Psoas muscle (tissue), 7 donors: ENCODE measurements at regions not wholly inside any gene's neighbourhood (a gene's known extent, or its start where the extent isn't known, plus 50 kb on each side); places are given as distances from the start of the nearest gene placed in this dataset.

Experiments
- ATAC-seq, 4 donors: fragments of 200-7000 bp; cut with Tn5 transposase; one replicate each; pipeline ENCODE4 v1.9.1; 2020; ENCODE audit warnings: moderate library complexity in 3 of 4, mild to moderate bottlenecking in 2 of 4
- DNase-seq, 2 donors: peaks; one replicate each; pipeline ENCODE4 v3.0.0-alpha.2; 2020
- H3K27ac ChIP-seq: fragments of 200-600 bp; one replicate; pipeline ENCODE4 v1.8.0; 2022
- H3K27me3 ChIP-seq, 3 donors: fragments of 200-600 bp in 1 of 3; one replicate each; pipeline versions ENCODE4 v1.6.1 to v1.8.0; 2013 to 2022; ENCODE audit warnings: low read length in 2 of 3, mild to moderate bottlenecking in 2 of 3, moderate library complexity in 1 of 3; ENCODE audit not compliant: insufficient read depth in 3 of 3
- H3K36me3 ChIP-seq, 2 donors: fragments of 200-600 bp in 1 of 2; one replicate each; pipeline versions ENCODE4 v1.6.1 to v1.8.0; 2013 to 2022; ENCODE audit warnings: low read depth in 1 of 2, mild to moderate bottlenecking in 1 of 2, moderate library complexity in 1 of 2; ENCODE audit not compliant: insufficient read depth in 1 of 2
- H3K4me1 ChIP-seq: fragments of 200-600 bp; one replicate; pipeline ENCODE4 v1.8.0; 2022
- H3K4me3 ChIP-seq: fragments of 200-600 bp; one replicate; pipeline ENCODE4 v1.8.0; 2022; ENCODE audit warnings: mild to moderate bottlenecking
- H3K9me3 ChIP-seq: fragments of 200-600 bp; one replicate; pipeline ENCODE4 v1.8.0; 2022
- WGBS, 3 donors: extraction: QIAGEN DNeasy Blood & Tissue Kit; methylation state at CpG; one replicate each; pipeline versions ENCODE4 v1.1.6 to v1.1.7; 2013; 5-methylcytosine and 5-hydroxymethylcytosine counted together
- intact Hi-C, 2 donors: fragments of 100-400 bp; cut with DNase I; formaldehyde crosslinking; loops; one replicate each; pipeline versions ENCODE4 v1.11.0 to v1.14.2; 2022
- TF ChIP-seq, protein P1 (sequence below): fragments of 200-600 bp; IDR thresholded peaks from one replicate; pipeline ENCODE4 v1.8.0; 2022; ENCODE audit warnings: antibody characterized with exemption
- donor health status: healthy with polysubstance abuse.
- donor health status: DM: no; HTN: no; CAD: no; lungs with moderate emphysema.
- donor health status: Bipolar disorder and iron deficiency.
- donor health status: healthy.
- donor health status: DM: yes; HTN: yes; CAD: no.
- donor health status: DM: no; HTN: no; CAD: no.
- donor health status: DM: yes; HTN: yes; CAD: no.

DNA sequence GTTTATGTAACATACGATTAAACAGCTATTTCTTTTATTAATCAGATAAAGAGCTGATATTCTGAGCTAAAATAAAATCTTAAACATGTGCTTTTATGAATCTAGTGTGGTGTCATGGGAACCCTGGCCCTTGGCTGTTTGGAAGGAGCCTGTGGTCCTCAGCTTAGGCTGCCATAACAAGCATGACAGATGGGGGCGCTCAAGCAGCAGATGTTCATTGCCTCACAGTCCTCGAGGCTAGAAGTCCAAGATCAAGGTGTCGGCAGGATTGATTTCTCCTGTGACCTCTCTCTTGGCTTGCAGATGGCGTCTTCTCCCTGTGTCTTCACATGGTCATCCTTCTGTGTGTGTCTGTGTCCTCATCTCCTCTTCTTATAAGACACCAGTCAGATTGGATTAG lies 448.2 kb downstream of the GADD45G start:
- no peak for ATAC-seq
- no peak for DNase-seq
- no peak overlapping the region for H3K27ac ChIP-seq
- TF ChIP-seq, protein P1, sequence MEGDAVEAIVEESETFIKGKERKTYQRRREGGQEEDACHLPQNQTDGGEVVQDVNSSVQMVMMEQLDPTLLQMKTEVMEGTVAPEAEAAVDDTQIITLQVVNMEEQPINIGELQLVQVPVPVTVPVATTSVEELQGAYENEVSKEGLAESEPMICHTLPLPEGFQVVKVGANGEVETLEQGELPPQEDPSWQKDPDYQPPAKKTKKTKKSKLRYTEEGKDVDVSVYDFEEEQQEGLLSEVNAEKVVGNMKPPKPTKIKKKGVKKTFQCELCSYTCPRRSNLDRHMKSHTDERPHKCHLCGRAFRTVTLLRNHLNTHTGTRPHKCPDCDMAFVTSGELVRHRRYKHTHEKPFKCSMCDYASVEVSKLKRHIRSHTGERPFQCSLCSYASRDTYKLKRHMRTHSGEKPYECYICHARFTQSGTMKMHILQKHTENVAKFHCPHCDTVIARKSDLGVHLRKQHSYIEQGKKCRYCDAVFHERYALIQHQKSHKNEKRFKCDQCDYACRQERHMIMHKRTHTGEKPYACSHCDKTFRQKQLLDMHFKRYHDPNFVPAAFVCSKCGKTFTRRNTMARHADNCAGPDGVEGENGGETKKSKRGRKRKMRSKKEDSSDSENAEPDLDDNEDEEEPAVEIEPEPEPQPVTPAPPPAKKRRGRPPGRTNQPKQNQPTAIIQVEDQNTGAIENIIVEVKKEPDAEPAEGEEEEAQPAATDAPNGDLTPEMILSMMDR = no peak
- H3K4me1 ChIP-seq = no peaks in the 10 kb centered on the region
- H3K4me3 ChIP-seq = no peak overlapping the region
- H3K9me3 ChIP-seq = no peaks in the 10 kb centered on the region
- H3K36me3 ChIP-seq = no peaks in the 10 kb centered on the region
- WGBS, 3 donors = 74 to 80% (median 77%) methylated on average over 5 of the region's 5 CpGs
- H3K27me3 ChIP-seq = no peaks in the 10 kb centered on the region
- intact Hi-C loops = no loop called here

DNA sequence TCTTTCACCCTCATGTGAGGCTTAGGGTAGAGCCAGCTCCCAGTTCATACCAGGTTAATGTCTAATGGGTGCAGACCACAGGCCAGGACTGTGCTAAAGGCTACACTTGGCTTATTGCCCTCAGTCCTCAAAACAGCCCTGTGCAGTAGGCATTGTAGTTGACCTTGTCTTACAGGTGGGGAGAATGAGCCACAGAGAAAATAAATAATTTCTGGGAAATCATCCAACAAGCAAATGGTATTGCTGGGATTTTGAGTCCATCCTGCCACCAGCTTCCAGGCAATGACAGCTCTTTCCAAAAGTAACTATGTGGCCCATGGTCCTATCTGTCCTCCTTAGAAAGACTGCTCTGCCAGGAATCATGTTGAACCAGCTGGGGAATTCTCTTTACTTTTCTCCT lies 450.0 kb downstream of the GADD45G start:
- no peaks in the 10 kb centered on the region for H3K4me1 ChIP-seq
- intact Hi-C loops = no loop called here
- no peaks in the 10 kb centered on the region for H3K36me3 ChIP-seq
- TF ChIP-seq, protein P1 = no peak
- ATAC-seq = peak in 1 of 4 donors; percentile 39
- H3K4me3 ChIP-seq = no peak overlapping the region
- H3K9me3 ChIP-seq = no peaks in the 10 kb centered on the region
- no peak for DNase-seq
- no peak overlapping the region for H3K27ac ChIP-seq
- H3K27me3 ChIP-seq = no peaks in the 10 kb centered on the region

DNA sequence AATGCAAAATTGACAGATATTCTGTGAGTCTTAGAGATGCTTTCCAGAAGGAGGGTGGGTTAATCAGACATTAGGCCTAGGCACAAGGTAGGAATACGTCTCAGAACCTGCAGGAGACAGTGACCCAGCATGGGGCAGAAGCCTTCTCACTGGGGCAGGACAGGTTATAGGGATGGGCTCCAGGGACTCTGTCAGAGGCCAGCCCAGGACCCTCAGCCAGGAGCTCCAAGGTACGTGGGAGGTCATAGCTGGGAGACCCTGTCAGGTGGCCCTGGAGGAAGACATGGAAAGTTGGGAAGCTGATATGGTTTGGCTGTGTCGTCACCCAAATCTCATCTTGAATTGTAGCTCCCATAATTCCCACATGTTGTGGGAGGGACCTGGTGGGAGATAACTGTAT lies 450.4 kb downstream of the GADD45G start:
- Histone ChIP-seq H3K4me1 (no peaks in the 10 kb centered on the region), H3K36me3 (no peaks in the 10 kb centered on the region), H3K27ac (no peak overlapping the region), H3K4me3 (no peak overlapping the region), H3K27me3 (no peaks in the 10 kb centered on the region), H3K9me3 (no peaks in the 10 kb centered on the region)
- WGBS, 3 donors = 95 to 98% (median 95%) methylated on average over 3 of the region's 3 CpGs
- DNase-seq (no peak), ATAC-seq (no peak)
- intact Hi-C loops = no loop called here
- TF ChIP-seq, protein P1 = no peak

DNA sequence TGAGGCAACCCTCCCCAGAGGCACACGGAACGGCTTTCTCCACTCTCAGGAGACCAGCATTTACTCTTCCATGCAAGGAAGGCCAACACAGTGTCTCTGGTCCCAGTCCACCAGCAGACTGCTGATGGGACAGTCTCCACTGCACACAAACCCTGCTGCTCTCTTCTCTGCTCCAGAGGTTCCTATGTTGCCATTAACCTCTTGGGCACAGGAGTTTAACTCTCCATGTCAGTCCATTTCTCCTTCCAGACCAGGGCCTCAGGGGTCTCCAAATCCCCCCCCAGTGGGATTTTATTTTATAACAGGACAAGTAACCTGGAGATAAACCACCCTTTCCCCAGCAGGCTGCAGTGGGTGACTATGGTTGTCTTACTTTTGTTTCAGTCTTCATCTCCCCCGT lies 452.5 kb downstream of the GADD45G start:
- no peaks in the 10 kb centered on the region for H3K9me3 ChIP-seq
- H3K4me1 ChIP-seq = no peaks in the 10 kb centered on the region
- WGBS, 3 donors = 85 to 95% (median 89%) methylated on average over 3 of the region's 3 CpGs
- TF ChIP-seq, protein P1 = no peak
- no peaks in the 10 kb centered on the region for H3K27me3 ChIP-seq
- DNase-seq (no peak), ATAC-seq (no peak)
- intact Hi-C loops = no loop called here
- no peak overlapping the region for H3K27ac ChIP-seq
- no peak overlapping the region for H3K4me3 ChIP-seq
- no peaks in the 10 kb centered on the region for H3K36me3 ChIP-seq

DNA sequence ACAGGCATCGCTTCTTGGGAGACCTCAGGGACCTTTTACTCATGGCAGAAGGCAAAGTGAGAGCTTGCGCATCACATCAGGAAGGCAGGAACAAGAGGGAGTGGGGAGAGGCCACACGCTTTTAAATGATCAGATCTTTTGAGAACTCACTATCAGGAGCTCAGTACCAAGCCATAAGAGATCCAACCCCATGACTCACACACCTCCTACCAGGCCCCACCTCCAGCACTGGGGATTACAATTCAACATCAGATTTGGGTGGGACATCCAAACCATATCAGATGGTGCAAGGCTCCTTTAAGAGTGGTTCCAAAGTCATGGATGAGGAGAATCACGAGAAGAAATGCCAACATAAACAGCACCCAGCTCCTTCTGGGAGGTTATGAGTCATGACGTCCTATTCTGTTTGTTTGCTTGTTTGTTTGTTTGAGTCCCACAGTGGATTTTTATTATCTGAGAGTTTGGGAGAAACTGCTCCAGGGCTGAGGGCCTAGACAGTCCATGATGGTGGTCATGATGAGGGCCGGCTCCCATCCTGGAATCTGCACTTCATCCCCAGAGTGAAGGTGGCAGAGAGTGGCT lies 453.5 kb downstream of the GADD45G start:
- no peak for DNase-seq
- Histone ChIP-seq H3K9me3 (no peaks in the 10 kb centered on the region), H3K4me1 (no peaks in the 10 kb centered on the region), H3K36me3 (no peaks in the 10 kb centered on the region), H3K27me3 (no peaks in the 10 kb centered on the region), H3K4me3 (no peak overlapping the region), H3K27ac (no peak overlapping the region)
- TF ChIP-seq, protein P1 = no peak
- intact Hi-C loops = no loop called here
- 87 to 91% (median 87%) methylated on average over 6 of the region's 6 CpGs for WGBS, 3 donors
- no peak for ATAC-seq
